B cell (primary cell): ENCODE measurements at regions not wholly inside any gene's neighbourhood (a gene's known extent, or its start where the extent isn't known, plus 50 kb on each side); places are given as distances from the start of the nearest gene placed in this dataset.

Experiments used
- EZH2 ChIP-seq: IDR thresholded peaks from 2 replicates; pipeline ENCODE4 v1.6.1; 2012; ENCODE audit warnings: borderline replicate concordance, low read depth, mild to moderate bottlenecking, moderate library complexity, low read length; ENCODE audit not compliant: insufficient read depth, poor library complexity, severe bottlenecking
- TF ChIP-seq, protein P1 (sequence below): fragments of 200-600 bp; IDR thresholded peaks from one replicate; pipeline ENCODE4 v1.8.0; 2022; ENCODE audit warnings: antibody characterized with exemption, mild to moderate bottlenecking

DNA sequence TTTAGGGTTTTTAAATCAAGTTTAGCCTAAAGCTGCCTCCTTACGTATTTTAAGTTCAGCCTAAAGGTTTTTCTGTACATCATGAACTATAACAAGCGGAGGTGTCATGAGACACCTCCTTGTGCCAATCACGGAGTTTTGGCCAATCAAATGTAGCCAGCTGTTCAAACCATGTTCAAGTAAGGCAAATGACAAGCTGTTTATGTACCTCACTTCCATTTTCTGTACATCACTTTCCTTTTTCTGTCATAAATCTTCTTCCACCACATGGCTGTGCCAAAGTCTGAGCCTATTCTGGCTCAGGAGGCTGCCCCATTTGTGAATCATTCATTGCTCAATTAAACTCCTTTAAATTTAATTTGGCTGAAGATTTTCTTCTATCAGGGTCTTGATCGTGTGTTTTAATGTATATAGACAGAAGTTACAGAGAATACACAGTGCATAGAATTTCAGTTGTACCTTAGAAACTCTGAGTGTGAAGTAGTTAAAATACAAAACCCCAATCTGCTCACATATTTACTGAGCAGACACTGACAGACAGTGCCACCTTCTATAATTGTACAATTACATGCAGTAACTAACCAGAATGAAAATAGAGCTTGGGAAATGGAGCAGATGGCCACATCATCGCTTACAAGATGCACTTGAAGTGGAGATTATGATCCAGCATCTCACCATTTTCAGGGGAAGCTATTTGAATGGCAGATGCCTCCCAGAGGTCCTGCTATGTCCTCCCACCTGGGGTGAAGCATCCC, 76.9 kb upstream of the LANCL2 start:
- TF ChIP-seq, protein P1, sequence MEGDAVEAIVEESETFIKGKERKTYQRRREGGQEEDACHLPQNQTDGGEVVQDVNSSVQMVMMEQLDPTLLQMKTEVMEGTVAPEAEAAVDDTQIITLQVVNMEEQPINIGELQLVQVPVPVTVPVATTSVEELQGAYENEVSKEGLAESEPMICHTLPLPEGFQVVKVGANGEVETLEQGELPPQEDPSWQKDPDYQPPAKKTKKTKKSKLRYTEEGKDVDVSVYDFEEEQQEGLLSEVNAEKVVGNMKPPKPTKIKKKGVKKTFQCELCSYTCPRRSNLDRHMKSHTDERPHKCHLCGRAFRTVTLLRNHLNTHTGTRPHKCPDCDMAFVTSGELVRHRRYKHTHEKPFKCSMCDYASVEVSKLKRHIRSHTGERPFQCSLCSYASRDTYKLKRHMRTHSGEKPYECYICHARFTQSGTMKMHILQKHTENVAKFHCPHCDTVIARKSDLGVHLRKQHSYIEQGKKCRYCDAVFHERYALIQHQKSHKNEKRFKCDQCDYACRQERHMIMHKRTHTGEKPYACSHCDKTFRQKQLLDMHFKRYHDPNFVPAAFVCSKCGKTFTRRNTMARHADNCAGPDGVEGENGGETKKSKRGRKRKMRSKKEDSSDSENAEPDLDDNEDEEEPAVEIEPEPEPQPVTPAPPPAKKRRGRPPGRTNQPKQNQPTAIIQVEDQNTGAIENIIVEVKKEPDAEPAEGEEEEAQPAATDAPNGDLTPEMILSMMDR: no peak
- no peak for TF ChIP-seq EZH2
